Fibroblast of skin of right biceps (primary cell): ENCODE measurements at regions not wholly inside any gene's neighbourhood (a gene's known extent, or its start where the extent isn't known, plus 50 kb on each side); places are given as distances from the start of the nearest gene placed in this dataset.

Source experiments
- DNase-seq: peaks from one replicate; pipeline ENCODE4 v3.0.0-alpha.2; 2013

DNA sequence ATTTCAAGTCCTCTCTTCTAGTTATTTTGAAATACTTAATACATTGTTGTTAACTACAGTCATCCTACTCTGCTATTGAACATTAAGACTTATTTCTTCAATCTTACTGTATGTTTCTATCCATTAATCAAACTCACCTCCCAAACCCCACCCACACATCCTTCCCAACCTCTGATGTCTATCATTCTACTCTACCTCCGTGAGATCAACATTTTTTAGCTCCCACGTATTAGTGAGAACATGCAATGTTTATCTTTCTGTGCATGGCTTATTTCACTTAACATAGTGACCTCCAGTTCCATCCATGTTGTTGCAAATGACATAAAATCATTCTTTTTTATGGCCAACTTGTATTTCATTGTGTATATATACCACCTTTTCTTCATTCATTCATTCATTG, 236.6 kb upstream of the CTNNB1 start:
- DNase-seq, result no peak

DNA sequence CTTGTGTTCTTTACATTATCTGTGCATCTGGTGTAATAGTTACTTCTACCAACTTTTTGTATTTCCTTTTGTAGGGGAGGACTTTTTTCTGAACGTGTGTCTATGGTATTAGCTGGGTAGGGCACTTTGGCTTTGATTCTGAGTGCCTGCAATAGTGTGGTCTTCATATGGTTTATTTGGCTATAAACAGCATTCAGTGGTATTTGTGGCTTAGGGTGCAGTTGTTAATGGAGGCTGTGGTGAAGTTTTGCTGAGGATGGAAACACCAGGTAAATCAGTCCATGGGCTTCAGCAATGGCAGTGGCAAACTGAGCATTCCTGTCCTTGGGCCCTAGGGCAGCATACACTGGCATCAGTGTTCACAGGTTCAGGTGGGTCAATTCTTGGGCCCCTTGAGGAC, 230.6 kb upstream of the CTNNB1 start:
- DNase-seq, result no peak

DNA sequence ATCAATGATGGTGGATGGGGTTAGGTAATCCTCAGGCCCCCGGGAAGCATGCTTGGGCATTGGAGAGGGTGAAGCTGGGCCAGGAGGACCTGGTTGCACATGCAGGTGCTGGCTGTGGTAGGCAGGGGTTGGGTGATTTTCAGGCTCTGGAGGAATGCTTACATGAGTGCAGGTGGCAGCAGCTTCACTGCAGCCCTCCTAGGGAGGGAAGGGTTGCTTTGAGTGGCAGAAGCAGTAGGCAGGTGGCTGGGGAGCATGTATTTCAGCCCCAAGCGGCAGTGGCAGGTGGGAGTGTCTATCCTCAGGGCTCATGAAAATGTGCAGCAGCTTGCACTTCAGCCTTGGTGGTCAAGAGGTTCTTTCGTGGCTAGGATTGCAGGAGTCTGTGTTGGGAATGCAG, 230.0 kb upstream of the CTNNB1 start:
- no peak for DNase-seq

DNA sequence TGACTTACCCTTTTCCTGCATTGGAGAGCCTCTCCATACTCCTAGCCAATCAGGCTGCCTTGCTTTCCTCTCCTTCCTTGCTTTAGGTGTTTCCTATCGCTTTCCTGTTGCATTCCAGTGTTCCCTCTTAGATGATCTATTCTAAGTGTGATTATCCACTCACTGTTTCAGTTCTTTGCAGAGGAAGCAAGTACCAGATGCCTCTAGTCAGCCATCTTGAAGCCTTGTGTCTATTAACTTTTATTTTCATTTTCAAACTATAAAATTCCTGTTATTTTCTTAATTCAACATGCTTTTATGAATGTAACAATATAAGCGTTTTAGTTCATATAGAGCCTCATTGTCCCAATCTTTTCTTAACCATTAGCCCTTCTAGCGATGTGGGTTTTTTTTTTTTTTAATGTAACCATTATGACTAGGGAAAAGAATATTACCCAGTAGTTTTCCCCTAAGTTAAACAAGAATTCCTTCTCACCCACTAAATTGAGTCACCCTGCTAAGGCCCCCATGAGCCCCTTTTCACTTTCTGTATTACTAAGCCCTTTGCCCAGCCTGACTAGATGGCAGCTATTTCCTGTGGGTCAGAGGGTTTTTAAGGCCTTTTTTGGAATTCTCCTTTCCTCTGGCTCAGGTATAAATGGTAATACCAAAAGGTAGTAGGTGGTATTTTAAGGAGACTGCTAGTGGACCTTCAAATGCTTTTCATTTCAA, 229.4 kb upstream of the CTNNB1 start:
- DNase-seq, result no peak

DNA sequence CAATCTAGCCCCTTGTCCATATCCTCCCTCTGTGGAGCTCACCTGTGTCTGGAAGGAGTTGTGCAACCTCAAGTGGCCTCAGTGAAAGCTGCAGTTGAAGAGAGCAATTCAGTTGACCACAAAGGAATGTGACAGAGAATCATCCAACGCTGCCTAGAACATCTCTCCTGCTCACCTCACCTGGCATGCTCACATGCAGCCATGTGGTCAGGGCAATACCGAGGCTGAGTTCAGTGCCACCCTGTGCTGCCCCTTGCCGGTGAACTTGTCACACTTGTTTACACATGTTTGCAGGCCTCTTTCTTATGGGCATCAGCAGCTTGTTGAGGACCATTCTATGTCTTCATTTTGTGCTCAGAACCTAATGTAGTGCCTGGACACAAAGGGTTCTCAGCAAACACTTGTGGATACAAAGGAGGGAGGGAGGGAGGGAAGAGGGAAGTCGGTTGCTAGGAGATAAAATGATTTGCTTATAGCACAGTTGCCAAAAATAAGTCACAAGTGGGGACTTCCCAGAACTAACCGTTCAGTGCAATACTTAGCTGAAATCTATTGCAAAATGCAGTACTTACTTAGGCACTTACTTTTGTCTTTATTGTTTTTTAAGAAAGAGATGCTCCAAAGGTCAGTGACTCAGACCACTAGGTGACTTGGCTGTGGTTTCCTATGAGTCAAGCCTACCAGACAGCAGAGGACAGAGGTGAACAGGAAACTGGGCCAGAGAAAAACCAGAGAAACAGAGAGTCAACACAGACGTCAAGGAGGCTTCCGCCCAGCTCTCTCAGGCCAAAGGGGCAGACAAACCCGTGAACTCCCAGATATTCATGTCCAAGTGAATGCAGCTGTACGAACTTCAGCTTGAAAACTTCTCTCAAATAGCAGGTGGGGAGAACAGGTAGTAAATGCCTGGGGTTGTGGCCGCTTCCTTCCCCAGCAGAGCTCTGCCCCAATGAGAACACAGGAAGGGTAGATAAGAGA, 227.8 kb upstream of the CTNNB1 start:
- peak; percentile 83 for DNase-seq

DNA sequence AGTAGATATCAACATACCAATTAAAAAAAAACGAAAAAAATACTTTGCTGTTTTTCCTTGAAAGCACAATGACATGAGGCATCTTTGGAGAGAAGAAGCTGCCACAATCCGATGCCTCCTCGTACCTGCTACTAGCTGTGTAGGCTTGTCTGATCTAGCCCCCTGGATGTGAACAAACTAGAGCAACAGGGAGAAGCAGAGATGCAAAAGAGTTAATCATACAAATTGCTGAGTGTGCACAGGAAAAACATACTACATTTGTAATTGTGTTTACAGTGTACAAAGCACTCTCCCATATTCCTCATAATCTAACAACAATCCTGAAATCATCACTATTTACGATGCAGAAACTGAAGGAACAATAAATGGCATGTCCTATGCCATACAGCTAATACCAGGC, 227.0 kb upstream of the CTNNB1 start:
- DNase-seq, result no peak

DNA sequence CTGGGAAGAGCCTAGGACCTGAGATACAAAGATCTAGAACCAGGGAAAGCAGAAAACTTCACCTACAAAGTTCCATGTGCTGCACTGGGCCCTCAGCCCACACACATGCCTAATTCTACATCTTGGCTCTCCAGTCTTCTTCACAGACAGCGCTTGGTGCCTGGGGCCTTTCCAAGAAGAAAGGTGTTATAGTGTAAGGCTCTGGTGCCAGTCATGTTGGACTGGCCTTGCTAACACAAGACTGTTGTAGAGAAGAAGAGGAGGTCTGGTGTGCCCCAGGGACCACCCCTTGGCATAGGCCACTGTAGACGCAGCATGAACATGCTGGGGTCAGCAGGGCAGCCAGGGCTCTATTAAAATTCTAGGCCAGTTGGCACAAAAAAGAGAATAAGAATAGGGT, 226.2 kb upstream of the CTNNB1 start:
- no peak for DNase-seq

DNA sequence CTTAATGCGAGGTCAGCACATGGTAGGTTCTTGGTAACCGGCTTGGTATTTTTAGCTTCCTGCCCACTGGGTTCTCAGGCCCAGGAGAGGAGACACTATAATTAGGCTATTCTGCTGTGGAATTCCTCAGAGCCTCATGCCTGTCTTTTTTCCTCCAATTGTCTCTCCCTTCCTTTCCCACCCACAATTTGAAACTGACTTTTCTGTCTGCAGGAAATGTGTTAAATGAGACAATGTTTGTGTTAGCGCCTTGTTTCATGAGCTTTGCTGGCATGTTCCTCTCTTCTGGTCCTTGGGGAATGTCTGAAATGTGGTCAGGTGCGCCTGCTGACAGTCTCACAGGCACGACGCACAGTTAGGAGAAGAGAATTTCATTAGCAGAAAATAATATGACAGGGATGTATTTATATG, 223.6 kb upstream of the CTNNB1 start:
- peak; percentile 6 for DNase-seq

DNA sequence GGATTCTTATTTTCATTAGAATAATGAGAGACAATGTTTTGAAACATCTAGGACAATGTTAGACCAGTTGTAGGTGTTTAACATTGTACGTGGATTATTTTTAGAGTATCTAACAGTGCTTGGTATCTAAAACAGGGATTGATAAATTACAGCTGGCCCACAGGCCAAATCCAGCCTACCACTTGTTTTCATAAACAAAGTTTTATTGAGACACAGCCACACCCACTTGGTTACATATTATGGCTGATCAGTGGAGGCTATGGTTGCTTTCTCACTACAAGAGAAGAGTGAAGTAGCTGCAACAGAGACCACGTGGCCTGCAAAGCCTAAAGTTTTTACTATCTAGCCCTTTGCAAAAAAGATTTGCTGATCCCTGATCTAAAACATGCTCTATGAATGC, 223.1 kb upstream of the CTNNB1 start:
- DNase-seq, result no peak

DNA sequence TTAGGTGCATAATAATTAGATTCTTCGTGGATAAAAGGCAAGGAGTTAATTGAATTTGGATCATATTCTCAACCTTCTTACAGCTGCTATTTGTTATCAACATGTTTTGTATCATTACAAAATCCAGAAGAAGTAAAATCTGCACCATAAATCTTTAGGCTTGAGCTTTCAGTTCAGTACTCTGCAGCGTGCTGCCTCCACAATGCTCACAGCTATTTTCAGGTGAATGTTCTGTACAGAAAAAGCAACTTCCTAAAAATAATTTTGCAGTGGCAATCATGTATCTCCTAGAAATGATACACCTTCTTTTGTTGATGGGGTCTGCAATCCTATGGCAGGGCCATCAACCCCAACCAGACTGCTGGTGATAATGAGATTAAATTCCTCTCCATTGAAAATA, 220.9 kb upstream of the CTNNB1 start:
- DNase-seq, result no peak

DNA sequence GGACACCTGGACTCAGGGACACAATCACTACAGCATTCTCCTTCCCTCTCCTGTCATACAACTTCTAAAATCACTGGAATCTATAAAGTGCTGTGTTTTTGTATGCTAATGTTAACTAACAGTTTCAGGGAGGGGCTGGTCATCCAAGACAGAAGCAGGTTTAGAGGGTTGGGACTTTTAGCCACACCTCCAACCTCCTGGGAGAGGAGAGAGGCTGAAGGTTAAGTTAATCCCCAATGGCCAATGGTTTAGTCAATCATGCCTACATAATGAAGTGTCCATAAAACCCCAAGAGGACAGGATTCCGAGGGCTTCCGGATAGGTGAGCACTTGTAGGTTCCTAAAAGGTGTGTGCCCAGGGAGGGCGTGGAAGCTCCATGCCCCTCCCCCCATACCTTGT, 219.3 kb upstream of the CTNNB1 start:
- DNase-seq, result no peak

DNA sequence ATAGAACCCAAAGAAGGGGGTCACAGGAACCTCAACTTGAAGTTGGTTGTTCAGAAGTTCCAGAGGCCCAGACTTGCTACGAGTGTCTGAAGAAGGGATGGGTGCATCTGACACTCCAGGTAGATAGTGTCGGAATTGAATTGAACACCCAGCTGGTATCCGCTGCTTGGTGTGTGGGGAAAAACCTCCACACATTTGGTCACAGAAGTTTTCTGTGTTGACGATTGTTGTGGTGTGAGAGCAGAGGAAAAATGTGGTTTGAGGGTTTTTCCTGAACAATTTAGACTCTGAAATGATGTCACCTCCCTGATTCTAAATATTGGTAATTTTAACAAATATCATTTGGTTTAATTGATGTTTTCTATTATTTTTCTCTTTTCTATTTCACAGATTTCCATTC, 218.8 kb upstream of the CTNNB1 start:
- no peak for DNase-seq

DNA sequence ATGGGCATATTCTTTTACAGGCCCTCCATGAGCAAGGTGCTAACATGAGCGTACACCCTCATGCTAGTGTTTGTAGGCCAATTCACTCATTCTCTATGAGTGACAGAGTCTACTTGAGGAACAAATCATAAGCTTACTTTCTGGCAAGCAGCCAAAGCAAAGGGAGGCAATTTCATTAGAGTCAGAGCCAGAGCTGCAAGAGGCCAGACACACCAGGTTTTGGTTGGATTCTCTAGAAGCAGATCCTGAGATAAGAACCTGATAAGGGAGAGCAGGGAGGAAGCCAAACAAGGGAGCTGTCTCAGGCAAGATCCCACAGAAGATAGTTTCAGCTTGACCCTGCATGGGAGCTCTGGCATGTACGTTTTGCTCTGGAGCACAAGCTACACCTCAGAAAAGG, 214.1 kb upstream of the CTNNB1 start:
- DNase-seq, result no peak

DNA sequence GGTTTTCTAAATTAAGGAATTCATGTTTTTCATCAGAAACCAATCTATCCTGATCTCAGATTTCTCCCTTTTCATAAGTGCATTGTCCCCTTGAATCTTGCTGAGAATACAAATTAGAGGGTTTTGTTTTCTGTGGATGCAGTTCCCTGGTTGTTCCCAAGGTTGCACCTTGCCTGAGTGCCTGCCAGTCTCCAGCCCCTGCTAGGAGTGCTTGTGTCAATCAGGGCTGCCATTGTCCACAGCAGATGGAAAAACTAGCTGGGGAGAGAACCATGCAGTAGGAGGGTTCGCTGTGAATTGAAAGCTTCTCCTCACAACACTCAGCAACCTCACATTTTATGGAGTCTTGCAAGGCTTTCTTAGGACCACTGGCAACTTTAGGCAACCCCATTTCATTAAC, 210.8 kb upstream of the CTNNB1 start:
- no peak for DNase-seq

DNA sequence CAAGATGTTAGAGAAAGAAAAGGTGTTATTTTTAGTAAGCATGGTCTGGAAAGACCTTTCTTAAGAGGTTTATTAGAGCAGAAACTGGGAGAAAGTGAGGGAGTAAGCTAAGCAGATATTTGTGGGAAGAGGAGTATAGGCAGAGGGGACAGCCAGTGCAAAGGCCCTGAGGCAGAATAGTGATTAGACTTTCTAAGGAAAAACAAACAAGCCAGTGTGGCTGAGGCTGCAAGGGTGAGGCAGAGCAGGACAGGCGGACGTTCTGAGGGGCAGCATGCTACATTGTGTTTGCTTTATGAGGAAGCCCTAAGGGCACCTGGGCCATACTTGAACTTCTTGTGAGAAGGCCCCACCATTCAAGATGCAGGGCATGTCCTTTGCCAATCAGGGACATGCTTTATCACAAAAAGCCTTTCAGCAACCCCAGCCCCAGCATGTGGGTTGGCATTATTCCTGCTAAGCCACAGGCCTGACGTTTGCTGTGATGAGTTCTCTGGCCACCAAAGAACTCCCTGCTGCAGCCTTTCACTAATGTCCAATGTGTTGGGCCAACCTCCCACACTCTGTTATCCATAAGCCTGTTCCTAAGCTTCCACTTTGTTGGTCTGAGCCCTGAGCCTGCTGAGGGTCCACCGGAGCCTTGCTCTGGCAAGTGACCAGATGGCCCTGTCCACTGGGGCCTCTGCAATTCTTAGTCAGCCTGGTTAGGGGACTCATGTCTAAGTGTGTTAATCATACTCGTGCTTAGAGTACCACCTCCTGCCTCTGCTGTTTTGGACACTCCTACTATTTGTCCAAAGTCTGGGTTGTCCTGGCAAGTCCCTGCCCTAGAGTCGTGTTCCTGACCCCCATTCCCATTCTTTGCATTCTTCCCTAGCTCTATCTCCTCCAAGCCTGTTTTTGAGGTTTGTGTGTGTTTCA, 209.9 kb upstream of the CTNNB1 start:
- no peak for DNase-seq

DNA sequence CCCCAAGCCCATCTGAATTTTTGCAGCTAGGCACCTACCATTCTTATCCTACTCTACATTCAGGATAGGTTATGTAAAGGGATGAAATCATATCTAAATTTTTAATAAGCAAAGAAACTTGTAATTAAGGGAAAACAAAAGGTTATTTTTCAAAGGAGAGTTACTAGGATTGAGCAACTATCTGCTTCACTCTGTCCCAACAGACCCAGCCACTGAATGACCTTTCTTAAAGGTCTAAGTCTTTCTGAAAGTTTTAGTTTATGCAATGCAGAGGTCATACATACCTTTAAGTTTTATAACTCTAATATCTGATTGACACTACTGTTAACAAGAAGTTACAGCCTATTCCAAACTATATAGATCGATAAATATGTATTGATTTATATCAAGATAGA, 209.2 kb upstream of the CTNNB1 start:
- DNase-seq, result no peak

DNA sequence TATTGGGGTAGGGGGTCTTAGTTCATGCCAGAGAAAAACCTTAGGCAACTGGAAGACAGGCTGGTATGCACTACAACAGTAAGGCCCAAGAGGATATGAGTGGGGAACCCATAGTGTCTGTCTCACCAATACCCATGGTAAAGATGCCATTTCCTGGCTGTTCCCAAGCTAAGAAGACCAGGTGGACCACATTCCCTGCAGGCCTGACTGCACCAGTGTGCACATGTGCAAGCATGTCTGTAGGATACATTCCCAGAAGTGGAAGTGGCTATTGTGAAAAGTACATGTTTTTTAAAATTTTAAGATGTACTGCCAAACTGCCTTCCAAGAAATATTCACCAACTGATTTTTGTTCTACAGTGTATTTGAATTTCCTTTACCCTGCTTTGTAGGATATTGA, 207.3 kb upstream of the CTNNB1 start:
- DNase-seq, result no peak

DNA sequence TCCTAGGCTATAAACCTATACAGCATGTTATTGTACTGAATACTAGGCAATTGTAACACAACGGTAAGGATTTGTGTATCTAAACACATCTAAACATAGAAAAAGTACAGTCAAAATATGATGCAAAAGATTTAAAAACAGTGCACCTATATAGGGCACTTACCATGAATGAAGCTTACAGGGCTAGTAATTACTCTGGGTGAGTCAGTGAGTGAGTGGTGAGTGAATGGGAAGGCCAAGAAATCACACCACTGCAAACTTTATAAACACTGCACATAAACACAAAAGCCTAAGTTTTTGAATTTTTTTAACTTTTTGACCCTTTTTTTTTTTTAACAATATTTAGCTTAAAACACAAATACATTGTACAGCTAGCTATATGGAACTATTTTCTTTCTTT, 204.7 kb upstream of the CTNNB1 start:
- DNase-seq, result no peak

DNA sequence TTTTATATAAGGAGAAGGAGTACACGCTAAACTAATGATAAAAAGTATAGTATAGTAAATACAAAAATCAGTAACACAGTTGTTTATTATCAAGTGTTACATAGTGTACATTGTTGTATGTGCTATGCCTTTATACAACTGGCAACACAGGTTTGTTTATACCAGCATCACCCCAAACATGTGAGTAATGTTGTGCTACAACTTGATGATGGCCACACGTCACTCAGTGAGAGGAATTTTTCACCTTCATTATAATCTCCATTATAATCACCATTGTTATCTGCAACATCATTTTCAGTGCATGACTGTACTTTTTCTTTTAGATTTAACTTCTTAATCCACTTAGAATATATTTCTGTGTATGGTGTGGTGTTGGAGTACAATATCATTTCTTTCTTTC, 204.0 kb upstream of the CTNNB1 start:
- no peak for DNase-seq

DNA sequence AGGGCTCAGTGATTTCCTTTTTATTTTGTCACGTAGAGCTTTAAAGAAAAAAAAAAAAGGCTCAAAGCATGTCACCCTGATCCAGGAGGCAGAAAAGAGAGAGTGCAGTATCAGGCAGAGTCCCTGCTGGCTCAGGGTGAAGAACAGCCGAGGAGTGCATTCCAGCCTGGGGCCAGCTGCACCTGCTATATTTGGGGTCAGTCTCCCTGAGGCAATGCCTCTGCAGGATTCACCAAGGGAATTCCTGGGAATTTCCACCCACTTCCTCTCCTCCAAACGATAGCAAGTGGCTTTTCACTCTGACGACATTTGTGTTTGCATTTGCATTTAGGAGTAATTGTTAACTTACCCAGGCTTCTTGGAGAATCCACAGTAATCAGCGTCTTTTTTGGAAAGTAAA, 202.9 kb upstream of the CTNNB1 start:
- DNase-seq, result no peak

DNA sequence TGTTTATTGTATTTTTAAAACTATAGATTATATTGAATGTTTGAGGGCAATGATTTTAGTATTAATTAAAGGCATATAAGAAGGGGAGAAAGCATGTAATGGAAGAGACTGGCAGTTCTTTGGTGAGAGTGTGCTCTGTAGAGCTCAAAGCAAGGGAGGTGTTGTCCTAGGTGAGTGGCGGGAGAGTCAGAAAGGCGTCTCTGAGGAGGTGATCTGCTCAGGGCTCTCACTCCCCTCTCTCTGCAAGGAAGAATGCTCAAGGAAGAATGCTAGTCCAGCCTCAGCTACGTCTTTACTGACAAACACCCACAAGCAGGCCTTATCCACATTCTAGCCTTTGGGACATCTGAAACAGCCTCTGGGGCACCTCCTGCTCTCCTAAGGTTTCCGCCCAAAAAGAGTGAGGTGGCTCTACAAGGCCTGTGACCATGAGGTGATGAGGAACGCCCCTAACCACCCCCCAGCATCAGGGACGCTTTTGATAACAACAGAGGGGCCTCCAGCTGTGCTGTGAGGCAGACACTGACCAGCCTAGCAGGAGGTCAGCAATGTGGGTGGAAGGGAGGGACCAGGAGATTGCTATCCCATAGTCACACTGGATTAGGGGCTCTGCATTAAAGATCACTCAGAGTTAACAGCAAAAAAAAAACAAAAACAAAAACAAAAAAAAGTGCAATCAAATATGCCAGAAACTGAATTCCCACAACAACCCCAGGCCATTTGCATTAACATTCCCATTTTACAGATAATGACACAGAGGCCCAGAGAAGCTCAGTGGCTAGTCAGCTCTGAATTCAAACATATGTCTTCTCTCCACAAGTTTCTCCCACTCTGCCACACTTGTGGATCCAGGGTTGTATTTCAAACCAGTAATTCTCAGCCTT, 202.2 kb upstream of the CTNNB1 start:
- no peak for DNase-seq
